ENCODE measurements at regions not wholly inside any gene's neighbourhood (a gene's known extent, or its start where the extent isn't known, plus 50 kb on each side); places are given as distances from the start of the nearest gene placed in this dataset.

DNA sequence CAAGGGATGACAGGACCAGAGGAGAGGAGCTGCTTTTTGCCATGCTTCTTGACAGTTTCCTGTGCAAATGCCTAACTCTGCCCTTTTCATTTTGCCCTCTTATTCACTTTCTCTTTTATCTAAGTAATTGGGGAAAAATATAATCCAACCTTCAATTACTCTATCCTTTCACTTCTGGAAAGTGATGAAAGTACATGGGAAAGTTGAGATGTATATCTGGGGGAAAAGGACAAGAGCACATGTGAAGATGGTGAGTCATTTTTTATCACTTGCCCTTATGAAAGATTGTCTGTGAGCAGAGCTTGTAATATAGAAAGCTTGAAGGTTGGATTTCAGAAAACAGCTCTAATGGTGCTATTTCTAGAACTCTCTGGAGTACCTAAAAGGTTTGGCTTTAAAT, 1070.7 kb downstream of the CNTNAP5 start:
- no peak for TF ChIP-seq CTCF (IDR thresholded peaks at IDR 0.05; ENCODE audit: low read length)
- TF ChIP-seq EZH2 (IDR thresholded peaks at IDR 0.05; ENCODE audit: borderline replicate concordance, low read length), result no peak
